GM23338 (cell line): ENCODE measurements at regions not wholly inside any gene's neighbourhood (a gene's known extent, or its start where the extent isn't known, plus 50 kb on each side); places are given as distances from the start of the nearest gene placed in this dataset.

Source experiments
- ATAC-seq: fragments of 200-7000 bp; cut with Tn5 transposase; 3 replicates; pipeline ENCODE4 v1.9.1; 2020
- DNase-seq: peaks from one replicate; pipeline ENCODE4 v3.0.0-alpha.2; 2015; ENCODE audit warnings: low spot score
- H2AFZ ChIP-seq: fragments of 200-600 bp; sonication (generic); 2 replicates; pipeline ENCODE4 v1.8.0; 2016; ENCODE audit warnings: antibody characterized with exemption, mild to moderate bottlenecking, moderate library complexity
- H3F3A ChIP-seq: fragments of 200-600 bp; sonication (generic); replicated peaks from 2 replicates; pipeline ENCODE4 v1.8.0; 2017; ENCODE audit warnings: antibody characterized with exemption, mixed run types, low read depth
- H3K27ac ChIP-seq: fragments of 200-600 bp; sonication (generic); 2 replicates; pipeline ENCODE4 v1.6.1; 2016; ENCODE audit warnings: low read depth
- H3K27me3 ChIP-seq: fragments of 200-600 bp; sonication (generic); 2 replicates; pipeline ENCODE4 v1.8.0; 2016; ENCODE audit warnings: mild to moderate bottlenecking, mixed run types, moderate library complexity; ENCODE audit not compliant: insufficient read depth
- H3K36me3 ChIP-seq: fragments of 200-600 bp; sonication (generic); 2 replicates; pipeline ENCODE4 v1.8.0; 2016; ENCODE audit warnings: mild to moderate bottlenecking; ENCODE audit not compliant: insufficient read depth
- H3K4me1 ChIP-seq: fragments of 200-600 bp; sonication (generic); 2 replicates; pipeline ENCODE4 v1.8.0; 2016; ENCODE audit warnings: mild to moderate bottlenecking, moderate library complexity; ENCODE audit not compliant: insufficient read depth
- H3K4me2 ChIP-seq: fragments of 200-600 bp; sonication (generic); 2 replicates; pipeline ENCODE4 v1.7.1; 2017; ENCODE audit warnings: mixed run types
- H3K4me3 ChIP-seq: fragments of 200-600 bp; sonication (generic); 2 replicates; pipeline ENCODE4 v1.6.1; 2016; ENCODE audit warnings: mixed run types
- H3K79me2 ChIP-seq: fragments of 200-600 bp; sonication (generic); replicated peaks from 2 replicates; pipeline ENCODE4 v1.8.0; 2017; ENCODE audit warnings: mild to moderate bottlenecking; ENCODE audit not compliant: insufficient read depth
- H3K9me2 ChIP-seq: fragments of 200-600 bp; sonication (generic); 2 replicates; pipeline ENCODE4 v1.8.0; 2017; ENCODE audit not compliant: insufficient read depth
- H4K20me1 ChIP-seq: fragments of 200-600 bp; sonication (generic); replicated peaks from 2 replicates; pipeline ENCODE4 v1.8.0; 2017; ENCODE audit warnings: mild to moderate bottlenecking; ENCODE audit not compliant: insufficient read depth
- H3K27ac Mint-ChIP-seq: 2 replicates; pipeline ENCODE4 v1.8.0; 2020; ENCODE audit warnings: inconsistent platforms, mild to moderate bottlenecking, moderate library complexity, mixed read lengths
- H3K27me3 Mint-ChIP-seq: 3 replicates; pipeline ENCODE4 v1.8.0; 2022; ENCODE audit warnings: low read depth, mild to moderate bottlenecking, moderate library complexity, mixed read lengths, inconsistent platforms; ENCODE audit not compliant: insufficient read depth, poor library complexity
- H3K36me3 Mint-ChIP-seq: 3 replicates; pipeline ENCODE4 v1.8.0; 2021; ENCODE audit warnings: low read depth, mild to moderate bottlenecking, inconsistent platforms, moderate library complexity, mixed read lengths
- H3K4me1 Mint-ChIP-seq: 3 replicates; pipeline ENCODE4 v1.8.0; 2020; ENCODE audit warnings: mild to moderate bottlenecking, inconsistent platforms, mixed read lengths
- H3K4me3 Mint-ChIP-seq: 3 replicates; pipeline ENCODE4 v1.8.0; 2021; ENCODE audit warnings: moderate library complexity, mild to moderate bottlenecking, inconsistent platforms, mixed read lengths
- H3K9me3 Mint-ChIP-seq: 3 replicates; pipeline ENCODE4 v1.8.0; 2020; ENCODE audit warnings: moderate library complexity, mild to moderate bottlenecking, inconsistent platforms, mixed read lengths
- CREB1 ChIP-seq: fragments of 250-450 bp; sonication (Bioruptor Pico); IDR thresholded peaks from 2 replicates; pipeline ENCODE4 v1.5.0; 2020; ENCODE audit warnings: low read depth, mild to moderate bottlenecking, moderate library complexity
- EZH2phosphoT487 ChIP-seq: fragments of 200-600 bp; sonication (generic); IDR thresholded peaks from one replicate; pipeline ENCODE4 v1.8.1; 2018; ENCODE audit warnings: antibody characterized with exemption; ENCODE audit not compliant: unreplicated experiment
- JUNB ChIP-seq: IDR thresholded peaks from one replicate; pipeline ENCODE4 v1.6.1; 2016; ENCODE audit warnings: antibody characterized with exemption; ENCODE audit not compliant: unreplicated experiment
- NANOG ChIP-seq: IDR thresholded peaks from 2 replicates; pipeline ENCODE4 v1.6.1; 2016; ENCODE audit warnings: antibody characterized with exemption, borderline replicate concordance
- POLR2AphosphoS5 ChIP-seq: IDR thresholded peaks from 2 replicates; pipeline ENCODE4 v1.6.1; 2016; ENCODE audit warnings: antibody characterized with exemption, low read depth
- STAT1 ChIP-seq: IDR thresholded peaks from one replicate; pipeline ENCODE4 v1.6.1; 2016; ENCODE audit warnings: antibody characterized with exemption; ENCODE audit not compliant: unreplicated experiment
- ZNF114 ChIP-seq: fragments of 250-450 bp; sonication (Bioruptor Pico); IDR thresholded peaks from 2 replicates; pipeline ENCODE4 v1.5.0; 2020; ENCODE audit warnings: mild to moderate bottlenecking, moderate library complexity
- TF ChIP-seq, protein P1 (sequence below): fragments of 250-450 bp; sonication (Bioruptor Pico); IDR thresholded peaks from 2 replicates; pipeline ENCODE4 v1.5.0; 2020; ENCODE audit warnings: mild to moderate bottlenecking, moderate library complexity
- TF ChIP-seq, protein P2 (sequence below), 2 experiments: fragments of 200-600 bp in 1 of 2; sonication (generic) in 1 of 2; conservative IDR thresholded peaks; 2 replicates each; pipeline versions ENCODE4 v1.5.1 to v1.6.1; 2016 to 2017; ENCODE audit warnings: antibody characterized with exemption in 2 of 2, low read depth in 2 of 2, mild to moderate bottlenecking in 2 of 2, moderate library complexity in 1 of 2
- TF ChIP-seq, protein P3 (sequence below): IDR thresholded peaks from 2 replicates; pipeline ENCODE4 v1.6.1; 2016; ENCODE audit warnings: antibody characterized with exemption
- TF ChIP-seq, protein P4 (sequence below): IDR thresholded peaks from one replicate; pipeline ENCODE4 v1.6.1; 2018; ENCODE audit warnings: antibody characterized with exemption; ENCODE audit not compliant: unreplicated experiment

DNA sequence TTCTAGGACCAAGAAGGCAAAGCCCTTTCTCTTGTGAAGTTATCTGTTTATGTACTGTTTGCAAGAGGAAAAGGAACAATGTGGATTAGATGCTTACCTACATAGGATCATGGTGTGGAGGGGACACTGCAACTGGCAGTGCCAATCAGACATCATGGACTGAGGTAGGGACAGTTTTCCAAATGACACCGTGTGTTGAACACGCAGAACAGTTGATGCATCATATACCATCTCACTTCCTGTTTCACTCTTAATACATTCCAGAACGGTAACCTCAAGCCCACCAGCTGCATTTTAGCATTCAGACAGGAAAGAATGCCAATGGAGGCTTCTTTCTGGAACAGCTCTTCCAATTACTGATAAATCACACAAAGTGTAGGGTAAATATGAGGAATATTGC is 397.7 kb upstream of the LMCD1 start (continued):
- TF ChIP-seq, protein P1, sequence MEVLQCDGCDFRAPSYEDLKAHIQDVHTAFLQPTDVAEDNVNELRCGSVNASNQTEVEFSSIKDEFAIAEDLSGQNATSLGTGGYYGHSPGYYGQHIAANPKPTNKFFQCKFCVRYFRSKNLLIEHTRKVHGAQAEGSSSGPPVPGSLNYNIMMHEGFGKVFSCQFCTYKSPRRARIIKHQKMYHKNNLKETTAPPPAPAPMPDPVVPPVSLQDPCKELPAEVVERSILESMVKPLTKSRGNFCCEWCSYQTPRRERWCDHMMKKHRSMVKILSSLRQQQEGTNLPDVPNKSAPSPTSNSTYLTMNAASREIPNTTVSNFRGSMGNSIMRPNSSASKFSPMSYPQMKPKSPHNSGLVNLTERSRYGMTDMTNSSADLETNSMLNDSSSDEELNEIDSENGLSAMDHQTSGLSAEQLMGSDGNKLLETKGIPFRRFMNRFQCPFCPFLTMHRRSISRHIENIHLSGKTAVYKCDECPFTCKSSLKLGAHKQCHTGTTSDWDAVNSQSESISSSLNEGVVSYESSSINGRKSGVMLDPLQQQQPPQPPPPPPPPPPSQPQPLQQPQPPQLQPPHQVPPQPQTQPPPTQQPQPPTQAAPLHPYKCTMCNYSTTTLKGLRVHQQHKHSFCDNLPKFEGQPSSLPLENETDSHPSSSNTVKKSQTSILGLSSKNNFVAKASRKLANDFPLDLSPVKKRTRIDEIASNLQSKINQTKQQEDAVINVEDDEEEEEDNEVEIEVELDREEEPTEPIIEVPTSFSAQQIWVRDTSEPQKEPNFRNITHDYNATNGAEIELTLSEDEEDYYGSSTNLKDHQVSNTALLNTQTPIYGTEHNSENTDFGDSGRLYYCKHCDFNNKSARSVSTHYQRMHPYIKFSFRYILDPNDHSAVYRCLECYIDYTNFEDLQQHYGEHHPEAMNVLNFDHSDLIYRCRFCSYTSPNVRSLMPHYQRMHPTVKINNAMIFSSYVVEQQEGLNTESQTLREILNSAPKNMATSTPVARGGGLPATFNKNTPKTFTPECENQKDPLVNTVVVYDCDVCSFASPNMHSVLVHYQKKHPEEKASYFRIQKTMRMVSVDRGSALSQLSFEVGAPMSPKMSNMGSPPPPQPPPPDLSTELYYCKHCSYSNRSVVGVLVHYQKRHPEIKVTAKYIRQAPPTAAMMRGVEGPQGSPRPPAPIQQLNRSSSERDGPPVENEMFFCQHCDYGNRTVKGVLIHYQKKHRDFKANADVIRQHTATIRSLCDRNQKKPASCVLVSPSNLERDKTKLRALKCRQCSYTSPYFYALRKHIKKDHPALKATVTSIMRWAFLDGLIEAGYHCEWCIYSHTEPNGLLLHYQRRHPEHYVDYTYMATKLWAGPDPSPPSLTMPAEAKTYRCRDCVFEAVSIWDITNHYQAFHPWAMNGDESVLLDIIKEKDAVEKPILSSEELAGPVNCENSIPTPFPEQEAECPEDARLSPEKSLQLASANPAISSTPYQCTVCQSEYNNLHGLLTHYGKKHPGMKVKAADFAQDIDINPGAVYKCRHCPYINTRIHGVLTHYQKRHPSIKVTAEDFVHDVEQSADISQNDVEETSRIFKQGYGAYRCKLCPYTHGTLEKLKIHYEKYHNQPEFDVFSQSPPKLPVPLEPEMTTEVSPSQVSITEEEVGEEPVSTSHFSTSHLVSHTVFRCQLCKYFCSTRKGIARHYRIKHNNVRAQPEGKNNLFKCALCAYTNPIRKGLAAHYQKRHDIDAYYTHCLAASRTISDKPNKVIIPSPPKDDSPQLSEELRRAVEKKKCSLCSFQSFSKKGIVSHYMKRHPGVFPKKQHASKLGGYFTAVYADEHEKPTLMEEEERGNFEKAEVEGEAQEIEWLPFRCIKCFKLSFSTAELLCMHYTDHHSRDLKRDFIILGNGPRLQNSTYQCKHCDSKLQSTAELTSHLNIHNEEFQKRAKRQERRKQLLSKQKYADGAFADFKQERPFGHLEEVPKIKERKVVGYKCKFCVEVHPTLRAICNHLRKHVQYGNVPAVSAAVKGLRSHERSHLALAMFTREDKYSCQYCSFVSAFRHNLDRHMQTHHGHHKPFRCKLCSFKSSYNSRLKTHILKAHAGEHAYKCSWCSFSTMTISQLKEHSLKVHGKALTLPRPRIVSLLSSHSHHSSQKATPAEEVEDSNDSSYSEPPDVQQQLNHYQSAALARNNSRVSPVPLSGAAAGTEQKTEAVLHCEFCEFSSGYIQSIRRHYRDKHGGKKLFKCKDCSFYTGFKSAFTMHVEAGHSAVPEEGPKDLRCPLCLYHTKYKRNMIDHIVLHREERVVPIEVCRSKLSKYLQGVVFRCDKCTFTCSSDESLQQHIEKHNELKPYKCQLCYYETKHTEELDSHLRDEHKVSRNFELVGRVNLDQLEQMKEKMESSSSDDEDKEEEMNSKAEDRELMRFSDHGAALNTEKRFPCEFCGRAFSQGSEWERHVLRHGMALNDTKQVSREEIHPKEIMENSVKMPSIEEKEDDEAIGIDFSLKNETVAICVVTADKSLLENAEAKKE (CRISPR knock-in tag) = no peak
- no peak for TF ChIP-seq CREB1

DNA sequence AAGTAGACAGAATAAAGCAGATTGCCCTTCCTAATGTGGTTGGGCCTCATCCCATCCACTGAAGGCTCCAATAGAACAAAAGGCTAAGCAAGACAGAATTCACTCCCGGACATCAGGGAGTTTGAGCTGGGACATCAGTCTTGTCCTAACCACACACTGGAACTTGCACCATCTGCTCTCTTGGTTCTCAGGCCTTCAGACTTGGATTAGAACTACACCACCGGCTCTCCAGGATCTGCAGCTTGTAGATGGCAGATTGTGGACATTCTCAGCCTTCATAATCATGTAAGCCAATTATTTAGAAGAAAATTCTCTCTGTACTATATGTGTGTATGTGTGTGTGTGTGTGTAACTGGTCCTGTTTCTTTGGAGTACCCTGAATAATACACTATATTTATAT is 394.7 kb upstream of the LMCD1 start:
- Histone ChIP-seq H4K20me1 (no peaks in the 10 kb centered on the region), H2AFZ (no peak overlapping the region), H3K27me3 (no peaks in the 10 kb centered on the region), H3K36me3 (no peaks in the 10 kb centered on the region), H3F3A (no peaks in the 10 kb centered on the region), H3K27ac (no peak overlapping the region), H3K4me3 (no peak overlapping the region), H3K4me1 (peaks cover 10% of the 10 kb centered on the region), H3K9me2 (0 out of 2 replicates have a peak, but pooled peaks cover 5% of the 10 kb centered on the region), H3K79me2 (no peaks in the 10 kb centered on the region), H3K4me2 (no peak overlapping the region)
- Mint-ChIP-seq H3K4me1 (peaks cover 7% of the 10 kb centered on the region), H3K27me3 (peaks cover 3% of the 10 kb centered on the region), H3K36me3 (no peaks in the 10 kb centered on the region), H3K4me3 (no peak overlapping the region), H3K27ac (no peak overlapping the region), H3K9me3 (no peaks in the 10 kb centered on the region; the same call in 2 of the 3 replicates)
- no peak for DNase-seq
- no peak for ATAC-seq
- TF ChIP-seq NANOG (no peak), ZNF114 (CRISPR knock-in tag) (no peak), JUNB (no peak), EZH2phosphoT487 (no peak), POLR2AphosphoS5 (no peak), STAT1 (no peak)
- TF ChIP-seq, protein P2, sequence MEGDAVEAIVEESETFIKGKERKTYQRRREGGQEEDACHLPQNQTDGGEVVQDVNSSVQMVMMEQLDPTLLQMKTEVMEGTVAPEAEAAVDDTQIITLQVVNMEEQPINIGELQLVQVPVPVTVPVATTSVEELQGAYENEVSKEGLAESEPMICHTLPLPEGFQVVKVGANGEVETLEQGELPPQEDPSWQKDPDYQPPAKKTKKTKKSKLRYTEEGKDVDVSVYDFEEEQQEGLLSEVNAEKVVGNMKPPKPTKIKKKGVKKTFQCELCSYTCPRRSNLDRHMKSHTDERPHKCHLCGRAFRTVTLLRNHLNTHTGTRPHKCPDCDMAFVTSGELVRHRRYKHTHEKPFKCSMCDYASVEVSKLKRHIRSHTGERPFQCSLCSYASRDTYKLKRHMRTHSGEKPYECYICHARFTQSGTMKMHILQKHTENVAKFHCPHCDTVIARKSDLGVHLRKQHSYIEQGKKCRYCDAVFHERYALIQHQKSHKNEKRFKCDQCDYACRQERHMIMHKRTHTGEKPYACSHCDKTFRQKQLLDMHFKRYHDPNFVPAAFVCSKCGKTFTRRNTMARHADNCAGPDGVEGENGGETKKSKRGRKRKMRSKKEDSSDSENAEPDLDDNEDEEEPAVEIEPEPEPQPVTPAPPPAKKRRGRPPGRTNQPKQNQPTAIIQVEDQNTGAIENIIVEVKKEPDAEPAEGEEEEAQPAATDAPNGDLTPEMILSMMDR (conservative IDR thresholded peaks at IDR 0.05; ENCODE audit: low read depth in 2 of 2) = no peak
- TF ChIP-seq, protein P3, sequence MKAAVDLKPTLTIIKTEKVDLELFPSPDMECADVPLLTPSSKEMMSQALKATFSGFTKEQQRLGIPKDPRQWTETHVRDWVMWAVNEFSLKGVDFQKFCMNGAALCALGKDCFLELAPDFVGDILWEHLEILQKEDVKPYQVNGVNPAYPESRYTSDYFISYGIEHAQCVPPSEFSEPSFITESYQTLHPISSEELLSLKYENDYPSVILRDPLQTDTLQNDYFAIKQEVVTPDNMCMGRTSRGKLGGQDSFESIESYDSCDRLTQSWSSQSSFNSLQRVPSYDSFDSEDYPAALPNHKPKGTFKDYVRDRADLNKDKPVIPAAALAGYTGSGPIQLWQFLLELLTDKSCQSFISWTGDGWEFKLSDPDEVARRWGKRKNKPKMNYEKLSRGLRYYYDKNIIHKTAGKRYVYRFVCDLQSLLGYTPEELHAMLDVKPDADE = no peak
- TF ChIP-seq, protein P4, sequence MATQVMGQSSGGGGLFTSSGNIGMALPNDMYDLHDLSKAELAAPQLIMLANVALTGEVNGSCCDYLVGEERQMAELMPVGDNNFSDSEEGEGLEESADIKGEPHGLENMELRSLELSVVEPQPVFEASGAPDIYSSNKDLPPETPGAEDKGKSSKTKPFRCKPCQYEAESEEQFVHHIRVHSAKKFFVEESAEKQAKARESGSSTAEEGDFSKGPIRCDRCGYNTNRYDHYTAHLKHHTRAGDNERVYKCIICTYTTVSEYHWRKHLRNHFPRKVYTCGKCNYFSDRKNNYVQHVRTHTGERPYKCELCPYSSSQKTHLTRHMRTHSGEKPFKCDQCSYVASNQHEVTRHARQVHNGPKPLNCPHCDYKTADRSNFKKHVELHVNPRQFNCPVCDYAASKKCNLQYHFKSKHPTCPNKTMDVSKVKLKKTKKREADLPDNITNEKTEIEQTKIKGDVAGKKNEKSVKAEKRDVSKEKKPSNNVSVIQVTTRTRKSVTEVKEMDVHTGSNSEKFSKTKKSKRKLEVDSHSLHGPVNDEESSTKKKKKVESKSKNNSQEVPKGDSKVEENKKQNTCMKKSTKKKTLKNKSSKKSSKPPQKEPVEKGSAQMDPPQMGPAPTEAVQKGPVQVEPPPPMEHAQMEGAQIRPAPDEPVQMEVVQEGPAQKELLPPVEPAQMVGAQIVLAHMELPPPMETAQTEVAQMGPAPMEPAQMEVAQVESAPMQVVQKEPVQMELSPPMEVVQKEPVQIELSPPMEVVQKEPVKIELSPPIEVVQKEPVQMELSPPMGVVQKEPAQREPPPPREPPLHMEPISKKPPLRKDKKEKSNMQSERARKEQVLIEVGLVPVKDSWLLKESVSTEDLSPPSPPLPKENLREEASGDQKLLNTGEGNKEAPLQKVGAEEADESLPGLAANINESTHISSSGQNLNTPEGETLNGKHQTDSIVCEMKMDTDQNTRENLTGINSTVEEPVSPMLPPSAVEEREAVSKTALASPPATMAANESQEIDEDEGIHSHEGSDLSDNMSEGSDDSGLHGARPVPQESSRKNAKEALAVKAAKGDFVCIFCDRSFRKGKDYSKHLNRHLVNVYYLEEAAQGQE = no peak
